OCI-LY7 (cell line): ENCODE measurements at regions not wholly inside any gene's neighbourhood (a gene's known extent, or its start where the extent isn't known, plus 50 kb on each side); places are given as distances from the start of the nearest gene placed in this dataset.
"Not testable (repeated sequence)": the region's sequence is repeated elsewhere in the genome, so short reads cannot be mapped to it uniquely, and the experiment has no call there.

ENCODE experiments used
- BruUV-seq: library from RNA; stranded (reverse); fragments of 400-500 nt; replicated peaks from 2 replicates; lab custom pipeline; 2021; lab: Mats Ljungman, UMichigan
- CTCF ChIA-PET: fragments of 300-600 bp; sonication (Branson Sonifier 250); formaldehyde crosslinking; loops from one replicate; lab custom pipeline; 2022; ENCODE audit warnings: antibody characterized with exemption; ENCODE audit not compliant: unreplicated experiment; lab: Charles Lee
- POLR2A ChIA-PET: fragments of 300-600 bp; sonication (Branson Sonifier 250); formaldehyde crosslinking; loops from one replicate; lab custom pipeline; 2022; ENCODE audit warnings: antibody characterized with exemption; lab: Charles Lee
- DNase-seq: peaks from one replicate; pipeline ENCODE4 v3.0.0-alpha.2; 2015; ENCODE audit warnings: low spot score
- H2AFZ ChIP-seq: fragments of 200-600 bp; sonication (generic), shearing (Covaris generic); 2 replicates; pipeline ENCODE4 v1.6.1; 2014; ENCODE audit warnings: mild to moderate bottlenecking, antibody characterized with exemption, low read length, moderate library complexity
- H3K27ac ChIP-seq: fragments of 200-600 bp; sonication (generic); 2 replicates; pipeline ENCODE4 v1.5.1; 2014; ENCODE audit warnings: mixed run types, low read depth, mild to moderate bottlenecking, moderate library complexity, low read length, inconsistent platforms; ENCODE audit not compliant: poor library complexity, severe bottlenecking
- H3K36me3 ChIP-seq: fragments of 200-600 bp; sonication (generic); 2 replicates; pipeline ENCODE4 v1.6.1; 2014; ENCODE audit warnings: mild to moderate bottlenecking, antibody characterized with exemption, low read length, moderate library complexity, mixed read lengths; ENCODE audit not compliant: insufficient read depth
- H3K4me1 ChIP-seq: fragments of 200-600 bp; sonication (generic); 2 replicates; pipeline ENCODE4 v1.5.1; 2014; ENCODE audit warnings: mild to moderate bottlenecking, low read length; ENCODE audit not compliant: insufficient read depth, poor library complexity, severe bottlenecking
- H3K4me2 ChIP-seq: fragments of 200-600 bp; sonication (generic); 2 replicates; pipeline ENCODE4 v1.6.1; 2014; ENCODE audit warnings: mild to moderate bottlenecking, low read length
- H3K4me3 ChIP-seq: fragments of 200-600 bp; sonication (generic); 2 replicates; pipeline ENCODE4 v1.5.1; 2014; ENCODE audit warnings: mild to moderate bottlenecking, low read depth, low read length; ENCODE audit not compliant: poor library complexity, severe bottlenecking
- H3K79me2 ChIP-seq: fragments of 200-600 bp; sonication (generic); 2 replicates; pipeline ENCODE4 v1.6.1; 2016; ENCODE audit warnings: low read depth, mild to moderate bottlenecking, low read length, moderate library complexity, mixed read lengths; ENCODE audit not compliant: insufficient read depth
- H3K9me2 ChIP-seq: fragments of 200-600 bp; sonication (generic); 2 replicates; pipeline ENCODE4 v1.6.1; 2016; ENCODE audit warnings: mild to moderate bottlenecking, low read length, mixed read lengths; ENCODE audit not compliant: insufficient read depth
- H3K9me3 ChIP-seq: fragments of 200-600 bp; sonication (generic); 2 replicates; pipeline ENCODE4 v1.6.1; 2014; ENCODE audit warnings: mild to moderate bottlenecking, mixed run types, low read length, mixed read lengths
- H4K20me1 ChIP-seq: fragments of 200-600 bp; sonication (generic); 2 replicates; pipeline ENCODE4 v1.6.1; 2014; ENCODE audit warnings: mild to moderate bottlenecking, antibody characterized with exemption, low read length, moderate library complexity, mixed read lengths; ENCODE audit not compliant: insufficient read depth
- CTCF ChIP-seq: fragments of 200-600 bp; sonication (generic); conservative IDR thresholded peaks from 2 replicates; pipeline ENCODE4 v1.5.1; 2014; ENCODE audit warnings: mild to moderate bottlenecking, antibody characterized with exemption, low read length, moderate library complexity, mixed read lengths
- EZH2phosphoT487 ChIP-seq: fragments of 200-600 bp; sonication (generic); IDR thresholded peaks from 2 replicates; pipeline ENCODE4 v1.6.1; 2018; ENCODE audit warnings: low read depth, borderline replicate concordance, mild to moderate bottlenecking, mixed run types, antibody characterized with exemption, low read length, moderate library complexity, mixed read lengths
- intact Hi-C: fragments of 100-400 bp; cut with micrococcal nuclease; formaldehyde crosslinking; loops from one replicate; pipeline ENCODE4 v1.10.0; 2022; ENCODE audit not compliant: unreplicated experiment

GRCh38 chr6:48535582-48536009 lies 424.6 kb upstream of the PTCHD4 start:
- H3K27ac ChIP-seq = no peak overlapping the region
- no peaks in the 10 kb centered on the region for H3K4me1 ChIP-seq
- H3K4me3 ChIP-seq = no peak overlapping the region
- H2AFZ ChIP-seq = no peak overlapping the region
- H3K9me3 ChIP-seq = no peaks in the 10 kb centered on the region
- TF ChIP-seq EZH2phosphoT487 (no peak), CTCF (no peak)
- intact Hi-C loops = no loop called here
- no peaks in the 10 kb centered on the region for H3K36me3 ChIP-seq
- ChIA-PET POLR2A (no interaction called here), CTCF (no interaction called here)
- H3K4me2 ChIP-seq = no peak overlapping the region
- H4K20me1 ChIP-seq = no peaks in the 10 kb centered on the region
- no peak for DNase-seq
- no peaks in the 10 kb centered on the region for H3K9me2 ChIP-seq
- no peaks in the 10 kb centered on the region for H3K79me2 ChIP-seq
- BruUV-seq = no TSS peak

DNA sequence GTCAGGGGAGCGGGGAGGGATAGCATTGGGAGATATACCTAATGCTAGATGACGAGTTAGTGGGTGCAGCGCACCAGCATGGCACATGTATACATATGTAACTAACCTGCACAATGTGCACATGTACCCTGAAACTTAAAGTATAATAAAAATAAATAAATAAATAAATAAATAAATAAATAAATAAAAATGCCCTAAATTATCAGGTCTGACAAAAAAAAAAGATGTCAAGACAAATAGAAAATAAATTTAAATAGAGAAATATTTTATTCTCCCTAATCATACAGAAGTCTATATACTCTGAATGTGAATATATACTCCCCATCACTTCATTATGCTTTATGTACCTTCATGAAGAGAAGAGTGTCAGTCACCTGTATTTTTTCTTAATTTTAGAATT lies 420.0 kb upstream of the PTCHD4 start:
- H3K4me2 ChIP-seq, POLR2A ChIA-PET, H3K36me3 ChIP-seq, H3K9me2 ChIP-seq, H2AFZ ChIP-seq, H3K4me3 ChIP-seq, CTCF ChIA-PET, intact Hi-C loops, DNase-seq, H4K20me1 ChIP-seq, H3K4me1 ChIP-seq, H3K79me2 ChIP-seq, H3K9me3 ChIP-seq, H3K27ac ChIP-seq, BruUV-seq: not testable (repeated sequence)

GRCh38 chr6:48525849-48526248 lies 414.9 kb upstream of the PTCHD4 start:
- Histone ChIP-seq H3K36me3 (no peaks in the 10 kb centered on the region), H3K4me2 (no peak overlapping the region), H4K20me1 (no peaks in the 10 kb centered on the region), H3K4me1 (no peaks in the 10 kb centered on the region), H3K9me3 (no peaks in the 10 kb centered on the region), H3K9me2 (no peaks in the 10 kb centered on the region), H3K79me2 (no peaks in the 10 kb centered on the region), H3K4me3 (no peak overlapping the region), H3K27ac (no peak overlapping the region), H2AFZ (no peak overlapping the region)
- DNase-seq = no peak
- CTCF ChIA-PET = no interaction called here
- no TSS peak for BruUV-seq
- intact Hi-C loops = no loop called here
- no peak for TF ChIP-seq CTCF
- no peak for TF ChIP-seq EZH2phosphoT487
- POLR2A ChIA-PET = no interaction called here
